Heart left ventricle (tissue), 13 donors: ENCODE measurements at regions not wholly inside any gene's neighbourhood (a gene's known extent, or its start where the extent isn't known, plus 50 kb on each side); places are given as distances from the start of the nearest gene placed in this dataset.
"Not testable (repeated sequence)": the region's sequence is repeated elsewhere in the genome, so short reads cannot be mapped to it uniquely, and the experiment has no call there.

Source experiments
- POLR2A ChIP-seq, 2 donors: fragments of 450-650 bp; IDR thresholded peaks; one replicate each; pipeline ENCODE4 v1.6.1; 2017; ENCODE audit warnings: antibody characterized with exemption in 2 of 2, mild to moderate bottlenecking in 2 of 2, moderate library complexity in 2 of 2
- TF ChIP-seq, protein P1 (sequence below), 12 donors: fragments of 200-600 bp; sonication (generic) in 4 of 12; IDR thresholded peaks; one replicate each; pipeline versions ENCODE4 v1.5.0 to v1.8.0; 2018 to 2022; ENCODE audit warnings: antibody characterized with exemption in 12 of 12, mild to moderate bottlenecking in 5 of 12
- donor health status: ischemic (EF 13 %, LVEDD 7.1; RV severe dilation, severe dysfunction).
- donor health status: DM: no; HTN: yes; CAD: no.
- donor health status: DM: no; HTN: no; CAD: no.
- donor health status: ischemic (EF 25% LVEDD 6.9; RV normal size, moderate dysfunction).
- donor health status: ischemic (EF 25% LVEDD 5.7; RV mildly dilated, moderate dysfunction).
- donor health status: ischemic (EF 35%, LVEDD 5.7; RV mildly dilated, moderate dysfunction).
- donor health status: nonischemic (EF 11% LVEDD 7.7; RV severe dilation, severe dysfunction).
- donor health status: DM: yes; HTN: yes; CAD: no.
- donor health status: PGD.
- donor health status: ischemic (EF 29% LVEDD 5.4; RV normal size, mild dysfunction).
- donor health status: nonischemic (EF 23%, LVEDD 6.1; RV moderate dilation, normal function).

GRCh38 chr9:2277133-2277532 is 262.0 kb downstream of the SMARCA2 start:
- TF ChIP-seq, protein P1, sequence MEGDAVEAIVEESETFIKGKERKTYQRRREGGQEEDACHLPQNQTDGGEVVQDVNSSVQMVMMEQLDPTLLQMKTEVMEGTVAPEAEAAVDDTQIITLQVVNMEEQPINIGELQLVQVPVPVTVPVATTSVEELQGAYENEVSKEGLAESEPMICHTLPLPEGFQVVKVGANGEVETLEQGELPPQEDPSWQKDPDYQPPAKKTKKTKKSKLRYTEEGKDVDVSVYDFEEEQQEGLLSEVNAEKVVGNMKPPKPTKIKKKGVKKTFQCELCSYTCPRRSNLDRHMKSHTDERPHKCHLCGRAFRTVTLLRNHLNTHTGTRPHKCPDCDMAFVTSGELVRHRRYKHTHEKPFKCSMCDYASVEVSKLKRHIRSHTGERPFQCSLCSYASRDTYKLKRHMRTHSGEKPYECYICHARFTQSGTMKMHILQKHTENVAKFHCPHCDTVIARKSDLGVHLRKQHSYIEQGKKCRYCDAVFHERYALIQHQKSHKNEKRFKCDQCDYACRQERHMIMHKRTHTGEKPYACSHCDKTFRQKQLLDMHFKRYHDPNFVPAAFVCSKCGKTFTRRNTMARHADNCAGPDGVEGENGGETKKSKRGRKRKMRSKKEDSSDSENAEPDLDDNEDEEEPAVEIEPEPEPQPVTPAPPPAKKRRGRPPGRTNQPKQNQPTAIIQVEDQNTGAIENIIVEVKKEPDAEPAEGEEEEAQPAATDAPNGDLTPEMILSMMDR (IDR thresholded peaks at IDR 0.05) = not testable (repeated sequence)
- not testable (repeated sequence) for TF ChIP-seq POLR2A (IDR thresholded peaks at IDR 0.05)
